ENCODE measurements at regions not wholly inside any gene's neighbourhood (a gene's known extent, or its start where the extent isn't known, plus 50 kb on each side); places are given as distances from the start of the nearest gene placed in this dataset.
"Not testable (repeated sequence)": the region's sequence is repeated elsewhere in the genome, so short reads cannot be mapped to it uniquely, and the experiment has no call there.

GRCh38 chr7:88610942-88611341 lies 148.6 kb upstream of the ZNF804B start:
- DNase-seq = no peak

- no peak for DNase-seq
These were observed 158.8 kb upstream of the ZNF804B start for GRCh38 chr7:88600695-88601094.

GRCh38 chr7:88599528-88599927 lies 160.0 kb upstream of the ZNF804B start:
- DNase-seq = no peak

GRCh38 chr7:88597941-88598425 lies 161.5 kb upstream of the ZNF804B start:
- no peak for DNase-seq

- DNase-seq = no peak
These were observed 168.5 kb upstream of the ZNF804B start for GRCh38 chr7:88590963-88591362.

GRCh38 chr7:88589927-88590326 lies 169.6 kb upstream of the ZNF804B start:
- no peak for DNase-seq

GRCh38 chr7:88586890-88587289 lies 172.6 kb upstream of the ZNF804B start:
- DNase-seq = no peak

- DNase-seq = no peak
These were observed 173.3 kb upstream of the ZNF804B start for GRCh38 chr7:88586219-88586618.

GRCh38 chr7:88576720-88577119 lies 182.8 kb upstream of the ZNF804B start:
- no peak for DNase-seq

- no peak for DNase-seq
These were observed 193.3 kb upstream of the ZNF804B start for GRCh38 chr7:88566162-88566729.

GRCh38 chr7:88565401-88565800 lies 194.1 kb upstream of the ZNF804B start:
- no peak for DNase-seq

GRCh38 chr7:88556441-88556840 lies 203.1 kb upstream of the ZNF804B start:
- not testable (repeated sequence) for DNase-seq

GRCh38 chr7:88554847-88555246 lies 204.7 kb upstream of the ZNF804B start:
- DNase-seq = not testable (repeated sequence)

- no peak for DNase-seq
These were observed 211.1 kb upstream of the ZNF804B start for GRCh38 chr7:88548399-88548798.

GRCh38 chr7:88546808-88547207 lies 212.7 kb upstream of the ZNF804B start:
- peak; percentile 8 for DNase-seq

GRCh38 chr7:88545663-88546062 lies 213.8 kb upstream of the ZNF804B start:
- no peak for DNase-seq

- DNase-seq = peak; percentile 91
These were observed 219.5 kb upstream of the ZNF804B start for GRCh38 chr7:88540012-88540411.

GRCh38 chr7:88539518-88539917 lies 220.0 kb upstream of the ZNF804B start:
- no peak for DNase-seq

- no peak for DNase-seq
These were observed 217.0 kb upstream of the STEAP4 start for GRCh38 chr7:88523645-88524044.

- DNase-seq = no peak
These were observed 216.1 kb upstream of the STEAP4 start for GRCh38 chr7:88522771-88523293.

GRCh38 chr7:88516429-88516828 lies 209.7 kb upstream of the STEAP4 start:
- DNase-seq = no peak

- no peak for DNase-seq
These were observed 208.6 kb upstream of the STEAP4 start for GRCh38 chr7:88515301-88515700.

- no peak for DNase-seq
These were observed 202.6 kb upstream of the STEAP4 start for GRCh38 chr7:88509341-88509740.

GRCh38 chr7:88500131-88500530 lies 193.4 kb upstream of the STEAP4 start:
- DNase-seq = peak; percentile 34

Data from NCI-H524 treated with DMSO at 0.1 percent for 48 hours (cell line).